Activated CD8-positive, alpha-beta T cell treated with anti-CD3 and anti-CD28 coated beads for 36 hours (primary cell): ENCODE measurements at regions not wholly inside any gene's neighbourhood (a gene's known extent, or its start where the extent isn't known, plus 50 kb on each side); places are given as distances from the start of the nearest gene placed in this dataset.

Source experiments
- ATAC-seq: fragments of 200-7000 bp; cut with Tn5 transposase; one replicate; pipeline ENCODE4 v1.10.0; 2021; ENCODE audit warnings: mild to moderate bottlenecking, moderate library complexity
- CTCF ChIA-PET: fragments of 350-600 bp; sonication (Branson Sonifier 250); formaldehyde crosslinking; loops from one replicate; lab custom pipeline; 2021; ENCODE audit warnings: antibody characterized with exemption; lab: Charles Lee
- POLR2A ChIA-PET: fragments of 350-600 bp; sonication (Branson Sonifier 250); formaldehyde crosslinking; loops from one replicate; lab custom pipeline; 2021; ENCODE audit warnings: antibody characterized with exemption; lab: Charles Lee
- DNase-seq: peaks from one replicate; pipeline ENCODE4 v3.0.0-alpha.2; 2020
- H3K27ac Mint-ChIP-seq: one replicate; pipeline ENCODE4 v1.8.0; 2021; ENCODE audit warnings: mild to moderate bottlenecking, mixed read lengths
- H3K27me3 Mint-ChIP-seq: one replicate; pipeline ENCODE4 v1.8.0; 2021; ENCODE audit warnings: mixed read lengths
- H3K36me3 Mint-ChIP-seq: one replicate; pipeline ENCODE4 v1.8.0; 2021; ENCODE audit warnings: low read depth, mixed read lengths
- H3K4me1 Mint-ChIP-seq: one replicate; pipeline ENCODE4 v1.8.0; 2021; ENCODE audit warnings: low read depth, mixed read lengths
- H3K4me3 Mint-ChIP-seq: one replicate; pipeline ENCODE4 v1.8.0; 2021; ENCODE audit warnings: mild to moderate bottlenecking, moderate library complexity, mixed read lengths
- H3K9me3 Mint-ChIP-seq: one replicate; pipeline ENCODE4 v1.8.0; 2021; ENCODE audit warnings: mixed read lengths
- intact Hi-C: fragments of 100-400 bp; cut with micrococcal nuclease; formaldehyde crosslinking; loops from one replicate; pipeline ENCODE4 v1.10.0; 2022
- TF ChIP-seq, protein P1 (sequence below): fragments of 200-600 bp; IDR thresholded peaks from one replicate; pipeline ENCODE4 v1.8.0; 2022; ENCODE audit warnings: antibody characterized with exemption, mild to moderate bottlenecking

DNA sequence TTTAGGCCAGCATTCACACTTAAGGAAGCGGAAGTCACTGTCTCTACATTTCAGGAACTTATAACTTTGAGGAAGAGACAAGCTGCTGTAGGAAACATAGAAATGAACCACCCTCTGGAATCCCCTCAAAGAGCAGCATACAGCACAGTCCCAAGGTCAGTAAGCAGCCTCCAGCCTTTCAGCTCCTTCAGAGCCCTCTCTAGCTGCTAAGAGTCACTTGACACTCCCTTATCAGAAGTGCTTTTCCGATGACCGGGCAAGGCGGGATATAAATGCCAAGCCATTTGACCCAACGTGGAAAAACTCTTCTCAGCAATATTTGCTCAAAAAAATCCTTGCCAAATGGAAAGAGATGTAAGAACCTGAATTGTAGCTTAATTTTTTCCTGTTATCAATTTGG, 1284.3 kb downstream of the XPNPEP1 start:
- intact Hi-C loops, result no loop called here
- ChIA-PET CTCF (no interaction called here), POLR2A (no interaction called here)
- Mint-ChIP-seq H3K36me3 (no peaks in the 10 kb centered on the region), H3K4me1 (no peaks in the 10 kb centered on the region), H3K27ac (no peak overlapping the region), H3K4me3 (no peak overlapping the region), H3K9me3 (peaks cover 17% of the 10 kb centered on the region), H3K27me3 (no peaks in the 10 kb centered on the region)
- TF ChIP-seq, protein P1, sequence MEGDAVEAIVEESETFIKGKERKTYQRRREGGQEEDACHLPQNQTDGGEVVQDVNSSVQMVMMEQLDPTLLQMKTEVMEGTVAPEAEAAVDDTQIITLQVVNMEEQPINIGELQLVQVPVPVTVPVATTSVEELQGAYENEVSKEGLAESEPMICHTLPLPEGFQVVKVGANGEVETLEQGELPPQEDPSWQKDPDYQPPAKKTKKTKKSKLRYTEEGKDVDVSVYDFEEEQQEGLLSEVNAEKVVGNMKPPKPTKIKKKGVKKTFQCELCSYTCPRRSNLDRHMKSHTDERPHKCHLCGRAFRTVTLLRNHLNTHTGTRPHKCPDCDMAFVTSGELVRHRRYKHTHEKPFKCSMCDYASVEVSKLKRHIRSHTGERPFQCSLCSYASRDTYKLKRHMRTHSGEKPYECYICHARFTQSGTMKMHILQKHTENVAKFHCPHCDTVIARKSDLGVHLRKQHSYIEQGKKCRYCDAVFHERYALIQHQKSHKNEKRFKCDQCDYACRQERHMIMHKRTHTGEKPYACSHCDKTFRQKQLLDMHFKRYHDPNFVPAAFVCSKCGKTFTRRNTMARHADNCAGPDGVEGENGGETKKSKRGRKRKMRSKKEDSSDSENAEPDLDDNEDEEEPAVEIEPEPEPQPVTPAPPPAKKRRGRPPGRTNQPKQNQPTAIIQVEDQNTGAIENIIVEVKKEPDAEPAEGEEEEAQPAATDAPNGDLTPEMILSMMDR, result no peak
- DNase-seq (no peak), ATAC-seq (no peak)

- Mint-ChIP-seq H3K9me3 (peaks cover 14% of the 10 kb centered on the region), H3K36me3 (no peaks in the 10 kb centered on the region), H3K27ac (no peak overlapping the region), H3K4me1 (no peaks in the 10 kb centered on the region), H3K4me3 (no peak overlapping the region), H3K27me3 (no peaks in the 10 kb centered on the region)
- CTCF ChIA-PET, result no interaction called here
- intact Hi-C loops, result no loop called here
- POLR2A ChIA-PET, result no interaction called here
- TF ChIP-seq, protein P1, result no peak
- no peak for DNase-seq
- no peak for ATAC-seq
Observed at GRCh38 chr10:108638225-108638624, 1285.1 kb downstream of the XPNPEP1 start.

DNA sequence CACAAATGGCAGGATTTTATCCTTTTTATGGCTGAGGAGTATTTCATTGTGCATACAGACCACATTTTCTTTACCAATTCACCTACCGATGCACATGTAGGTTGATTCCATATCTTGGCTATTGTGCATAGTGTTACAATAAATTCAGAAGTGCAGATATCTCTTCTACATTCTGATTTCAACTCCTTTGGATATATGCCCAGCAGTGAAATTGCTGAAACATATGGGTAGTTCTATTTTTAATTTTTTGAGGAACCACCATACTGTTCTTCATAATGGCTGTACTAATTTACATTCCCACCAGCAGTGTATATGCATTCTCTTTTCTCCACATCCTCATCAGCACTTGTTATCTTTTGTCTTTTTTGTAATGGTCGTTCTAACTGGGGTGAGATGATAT, 1290.3 kb downstream of the XPNPEP1 start:
- peaks cover 4% of the 10 kb centered on the region for H3K9me3 Mint-ChIP-seq
- intact Hi-C loops, result no loop called here
- H3K4me1 Mint-ChIP-seq, result no peaks in the 10 kb centered on the region
- ATAC-seq, result no peak
- no peaks in the 10 kb centered on the region for H3K27me3 Mint-ChIP-seq
- no peak overlapping the region for H3K4me3 Mint-ChIP-seq
- H3K36me3 Mint-ChIP-seq, result no peaks in the 10 kb centered on the region
- POLR2A ChIA-PET, result no interaction called here
- TF ChIP-seq, protein P1, result no peak
- H3K27ac Mint-ChIP-seq, result no peak overlapping the region
- DNase-seq, result no peak
- CTCF ChIA-PET, result no interaction called here

DNA sequence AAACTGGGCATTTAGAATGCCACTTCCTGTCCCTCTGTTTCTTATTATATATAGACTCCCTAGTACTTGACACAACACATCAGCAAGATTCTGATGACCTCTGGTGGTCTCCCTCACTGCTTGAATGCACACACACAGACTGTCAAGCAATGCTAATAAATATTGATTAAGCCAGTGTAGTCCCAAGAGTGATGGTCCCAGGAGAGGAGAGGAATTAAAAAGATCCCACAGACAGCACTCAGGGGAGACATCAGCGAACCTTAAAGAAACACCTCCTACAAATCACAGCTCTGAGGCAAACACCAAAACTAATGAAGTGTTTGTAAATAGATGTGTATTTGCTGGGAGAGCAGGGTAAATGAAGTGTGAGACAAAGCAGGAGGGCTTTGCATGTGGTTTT, 1291.2 kb downstream of the XPNPEP1 start:
- TF ChIP-seq, protein P1, result no peak
- intact Hi-C loops, result no loop called here
- Mint-ChIP-seq H3K4me1 (no peaks in the 10 kb centered on the region), H3K9me3 (peaks cover 2% of the 10 kb centered on the region), H3K36me3 (no peaks in the 10 kb centered on the region), H3K27ac (no peak overlapping the region), H3K4me3 (no peak overlapping the region), H3K27me3 (no peaks in the 10 kb centered on the region)
- ChIA-PET CTCF (no interaction called here), POLR2A (no interaction called here)
- DNase-seq (no peak), ATAC-seq (no peak)

DNA sequence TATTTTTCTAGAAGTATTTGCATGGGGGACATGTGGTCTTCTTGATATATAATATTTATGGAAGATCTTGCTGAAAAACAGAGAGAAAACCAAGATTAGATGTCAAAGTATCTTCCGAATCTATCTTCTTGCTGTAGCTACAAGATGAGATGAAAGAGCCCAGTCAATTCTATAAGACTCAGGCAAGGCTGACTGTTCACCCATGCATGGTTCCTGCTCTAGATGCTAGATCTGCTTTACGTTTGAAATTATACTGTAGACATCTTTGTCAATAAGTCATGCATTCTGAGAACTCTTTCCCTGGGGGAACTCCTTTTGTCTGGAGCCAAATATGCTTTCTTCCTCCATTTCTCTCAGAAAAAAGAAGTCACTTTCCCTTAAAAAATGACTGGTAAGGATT, 1292.0 kb downstream of the XPNPEP1 start:
- Mint-ChIP-seq H3K27ac (no peak overlapping the region), H3K27me3 (no peaks in the 10 kb centered on the region), H3K4me1 (no peaks in the 10 kb centered on the region), H3K4me3 (no peak overlapping the region), H3K36me3 (no peaks in the 10 kb centered on the region), H3K9me3 (peaks cover 2% of the 10 kb centered on the region)
- no peak for DNase-seq
- TF ChIP-seq, protein P1, result no peak
- CTCF ChIA-PET, result no interaction called here
- POLR2A ChIA-PET, result no interaction called here
- no peak for ATAC-seq
- intact Hi-C loops, result no loop called here
